Smooth muscle cell (in vitro differentiated cells): ENCODE measurements at regions not wholly inside any gene's neighbourhood (a gene's known extent, or its start where the extent isn't known, plus 50 kb on each side); places are given as distances from the start of the nearest gene placed in this dataset.

ENCODE experiments used
- DNase-seq: peaks from one replicate; lab custom pipeline; 2025; ENCODE audit not compliant: unreplicated experiment; lab: John Stamatoyannopoulos, UW
- H2AFZ ChIP-seq: fragments of 200-600 bp; sonication (generic); 2 replicates; pipeline ENCODE4 v1.6.0; 2016; ENCODE audit warnings: antibody characterized with exemption, low read depth, mild to moderate bottlenecking
- H3F3A ChIP-seq: fragments of 200-600 bp; sonication (generic); 2 replicates; pipeline ENCODE4 v1.6.0; 2017; ENCODE audit warnings: antibody characterized with exemption, low read depth
- H3K27ac ChIP-seq: fragments of 200-600 bp; sonication (generic); 2 replicates; pipeline ENCODE4 v1.5.1; 2016; ENCODE audit warnings: low read depth, mild to moderate bottlenecking
- H3K27me3 ChIP-seq: fragments of 200-600 bp; sonication (generic); 2 replicates; pipeline ENCODE4 v1.6.1; 2016; ENCODE audit warnings: low read depth, mild to moderate bottlenecking
- H3K36me3 ChIP-seq: fragments of 200-600 bp; sonication (generic); 2 replicates; pipeline ENCODE4 v1.5.1; 2016; ENCODE audit warnings: low read depth
- H3K4me1 ChIP-seq: fragments of 200-600 bp; sonication (generic); 2 replicates; pipeline ENCODE4 v1.5.1; 2016; ENCODE audit warnings: low read depth
- H3K4me2 ChIP-seq: fragments of 200-600 bp; sonication (generic); 2 replicates; pipeline ENCODE4 v1.6.0; 2016; ENCODE audit warnings: mild to moderate bottlenecking
- H3K4me3 ChIP-seq: fragments of 200-600 bp; sonication (generic); 2 replicates; pipeline ENCODE4 v1.5.1; 2016; ENCODE audit warnings: mild to moderate bottlenecking
- H3K79me2 ChIP-seq: fragments of 200-600 bp; sonication (generic); 2 replicates; pipeline ENCODE4 v1.6.0; 2016; ENCODE audit warnings: low read depth, mild to moderate bottlenecking
- H3K9ac ChIP-seq: fragments of 200-600 bp; sonication (generic); 2 replicates; pipeline ENCODE4 v1.6.0; 2016; ENCODE audit warnings: low read depth
- H3K9me3 ChIP-seq: fragments of 200-600 bp; sonication (generic); replicated peaks from 2 replicates; pipeline ENCODE4 v1.5.1; 2016; ENCODE audit warnings: low read depth
- H4K20me1 ChIP-seq: fragments of 200-600 bp; sonication (generic); 2 replicates; pipeline ENCODE4 v1.6.0; 2016; ENCODE audit warnings: low read depth
- WGBS: methylation state at CpG from one replicate; pipeline ENCODE4 v1.1.7; 2016; ENCODE audit warnings: low lambda C conversion rate; 5-methylcytosine and 5-hydroxymethylcytosine counted together
- TF ChIP-seq, protein P1 (sequence below): fragments of 200-600 bp; sonication (generic); IDR thresholded peaks from 2 replicates; pipeline ENCODE4 v1.5.1; 2017; ENCODE audit warnings: borderline replicate concordance, mild to moderate bottlenecking, antibody characterized with exemption; ENCODE audit not compliant: insufficient read depth, poor library complexity, severe bottlenecking

DNA sequence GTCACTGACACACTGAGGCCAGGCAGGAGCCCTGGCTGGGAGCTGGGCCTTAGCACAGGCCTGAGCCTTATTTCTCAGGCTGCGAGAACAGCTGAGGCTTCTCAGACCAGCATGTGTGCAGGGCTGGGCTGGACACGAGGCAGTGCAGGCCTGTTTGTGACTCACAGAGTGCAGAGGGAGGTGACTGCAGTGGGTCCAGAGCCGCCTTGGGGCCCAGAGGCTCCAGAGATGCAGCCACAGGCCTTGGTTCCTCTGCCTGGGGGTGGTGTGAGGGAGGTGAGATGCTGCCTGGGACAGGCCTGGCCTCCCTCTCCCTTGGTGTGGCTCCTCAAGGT is 61.2 kb upstream of the ETV3 start:
- Histone ChIP-seq H3K4me1 (no peaks in the 10 kb centered on the region), H3K4me2 (no peak overlapping the region), H3K36me3 (no peaks in the 10 kb centered on the region), H3K27me3 (no peaks in the 10 kb centered on the region), H3K4me3 (no peak overlapping the region), H3K79me2 (no peaks in the 10 kb centered on the region), H3F3A (no peaks in the 10 kb centered on the region), H3K9ac (no peak overlapping the region), H2AFZ (no peak overlapping the region), H4K20me1 (no peaks in the 10 kb centered on the region), H3K27ac (peak overlapping the region; percentile 59), H3K9me3 (no peaks in the 10 kb centered on the region)
- TF ChIP-seq, protein P1, sequence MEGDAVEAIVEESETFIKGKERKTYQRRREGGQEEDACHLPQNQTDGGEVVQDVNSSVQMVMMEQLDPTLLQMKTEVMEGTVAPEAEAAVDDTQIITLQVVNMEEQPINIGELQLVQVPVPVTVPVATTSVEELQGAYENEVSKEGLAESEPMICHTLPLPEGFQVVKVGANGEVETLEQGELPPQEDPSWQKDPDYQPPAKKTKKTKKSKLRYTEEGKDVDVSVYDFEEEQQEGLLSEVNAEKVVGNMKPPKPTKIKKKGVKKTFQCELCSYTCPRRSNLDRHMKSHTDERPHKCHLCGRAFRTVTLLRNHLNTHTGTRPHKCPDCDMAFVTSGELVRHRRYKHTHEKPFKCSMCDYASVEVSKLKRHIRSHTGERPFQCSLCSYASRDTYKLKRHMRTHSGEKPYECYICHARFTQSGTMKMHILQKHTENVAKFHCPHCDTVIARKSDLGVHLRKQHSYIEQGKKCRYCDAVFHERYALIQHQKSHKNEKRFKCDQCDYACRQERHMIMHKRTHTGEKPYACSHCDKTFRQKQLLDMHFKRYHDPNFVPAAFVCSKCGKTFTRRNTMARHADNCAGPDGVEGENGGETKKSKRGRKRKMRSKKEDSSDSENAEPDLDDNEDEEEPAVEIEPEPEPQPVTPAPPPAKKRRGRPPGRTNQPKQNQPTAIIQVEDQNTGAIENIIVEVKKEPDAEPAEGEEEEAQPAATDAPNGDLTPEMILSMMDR, result no peak
- no peak for DNase-seq
- WGBS, result 13% methylated on average over 3 of the region's 3 CpGs

DNA sequence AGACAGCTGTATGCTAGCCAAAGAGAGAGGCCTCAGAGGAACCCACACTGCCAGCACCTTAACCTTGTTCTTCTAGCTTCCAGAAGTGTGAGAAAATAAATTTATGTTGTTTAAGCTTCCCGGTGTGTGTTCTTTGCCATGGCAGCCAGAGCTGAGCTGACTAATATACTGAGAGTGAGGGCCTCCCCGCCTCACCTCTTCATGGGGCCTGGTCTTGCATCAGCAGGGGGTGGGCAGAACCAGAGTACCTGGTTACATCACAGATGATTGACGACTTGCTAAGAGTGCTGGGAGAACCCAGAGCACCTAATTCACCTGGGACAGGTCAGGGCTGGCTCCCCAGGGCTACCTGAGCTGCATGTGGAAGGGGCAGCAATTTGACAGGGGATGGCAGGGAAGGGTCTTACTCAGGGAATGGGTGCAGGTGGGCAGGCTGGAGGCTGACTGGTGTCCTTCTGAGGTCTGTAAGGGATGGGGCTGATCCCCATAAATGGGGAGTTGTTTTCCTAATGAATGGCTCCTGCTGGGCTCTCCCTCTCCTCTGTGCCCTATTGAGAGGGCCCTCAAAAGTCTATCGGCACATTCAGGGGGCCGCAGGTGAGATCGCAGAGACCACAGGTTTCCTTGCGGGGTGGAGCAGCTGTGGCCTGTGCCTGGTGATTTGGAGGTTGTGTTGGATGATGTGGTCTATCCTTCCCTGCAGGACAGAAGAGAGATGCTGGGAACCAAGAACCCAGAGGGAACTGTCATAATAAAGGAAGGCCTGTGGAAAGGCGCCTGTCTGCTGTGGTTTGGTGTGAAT is 60.6 kb upstream of the ETV3 start:
- Histone ChIP-seq H3F3A (no peaks in the 10 kb centered on the region), H3K36me3 (no peaks in the 10 kb centered on the region), H3K79me2 (no peaks in the 10 kb centered on the region), H3K9me3 (no peaks in the 10 kb centered on the region), H4K20me1 (no peaks in the 10 kb centered on the region), H3K9ac (peak overlapping the region; percentile 28), H3K4me3 (no peak overlapping the region), H3K27ac (peak overlapping the region; percentile 72), H3K4me2 (no peak overlapping the region), H3K4me1 (no peaks in the 10 kb centered on the region), H3K27me3 (no peaks in the 10 kb centered on the region), H2AFZ (no peak overlapping the region)
- TF ChIP-seq, protein P1, result no peak
- no peak for DNase-seq
- 80% methylated on average over 8 of the region's 8 CpGs for WGBS

DNA sequence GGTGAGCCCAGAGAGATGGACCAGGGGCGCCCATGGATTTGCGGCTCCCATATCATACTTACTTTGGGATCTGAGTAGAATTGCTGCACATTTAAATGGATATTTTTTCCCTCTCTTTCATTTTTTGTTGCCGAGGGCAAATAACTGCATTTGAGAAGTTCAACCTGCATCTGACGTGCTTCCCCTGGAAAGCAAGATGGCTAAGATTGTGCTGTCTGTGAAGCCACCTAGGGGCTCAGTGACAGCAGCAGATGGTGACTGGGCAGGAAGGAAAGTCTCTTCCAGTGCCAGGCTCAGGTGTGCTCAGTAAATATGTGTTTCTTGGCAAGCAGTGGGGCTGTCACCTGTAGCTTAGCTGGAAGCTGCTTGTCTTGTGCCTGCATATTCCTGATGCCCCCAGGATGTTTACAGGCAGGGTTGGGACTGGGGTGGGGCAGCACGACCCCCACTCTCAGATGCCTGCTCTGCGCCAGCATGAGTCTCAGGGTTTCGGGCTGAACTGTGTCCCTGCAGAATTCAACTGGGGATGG is 59.8 kb upstream of the ETV3 start:
- Histone ChIP-seq H3F3A (no peaks in the 10 kb centered on the region), H3K27me3 (no peaks in the 10 kb centered on the region)

More for the DNA sequence above, 59.8 kb upstream of the ETV3 start:
- Histone ChIP-seq H3K79me2 (no peaks in the 10 kb centered on the region), H3K9ac (peak overlapping the region; percentile 28), H2AFZ (no peak overlapping the region), H3K27ac (peak overlapping the region; percentile 72), H3K4me1 (no peaks in the 10 kb centered on the region), H4K20me1 (no peaks in the 10 kb centered on the region), H3K4me2 (no peak overlapping the region), H3K4me3 (no peak overlapping the region), H3K36me3 (no peaks in the 10 kb centered on the region), H3K9me3 (no peaks in the 10 kb centered on the region)
- TF ChIP-seq, protein P1, result no peak
- WGBS, result 93% methylated on average over 7 of the region's 7 CpGs
- DNase-seq, result no peak
